ENCODE measurements at regions not wholly inside any gene's neighbourhood (a gene's known extent, or its start where the extent isn't known, plus 50 kb on each side); places are given as distances from the start of the nearest gene placed in this dataset.

DNA sequence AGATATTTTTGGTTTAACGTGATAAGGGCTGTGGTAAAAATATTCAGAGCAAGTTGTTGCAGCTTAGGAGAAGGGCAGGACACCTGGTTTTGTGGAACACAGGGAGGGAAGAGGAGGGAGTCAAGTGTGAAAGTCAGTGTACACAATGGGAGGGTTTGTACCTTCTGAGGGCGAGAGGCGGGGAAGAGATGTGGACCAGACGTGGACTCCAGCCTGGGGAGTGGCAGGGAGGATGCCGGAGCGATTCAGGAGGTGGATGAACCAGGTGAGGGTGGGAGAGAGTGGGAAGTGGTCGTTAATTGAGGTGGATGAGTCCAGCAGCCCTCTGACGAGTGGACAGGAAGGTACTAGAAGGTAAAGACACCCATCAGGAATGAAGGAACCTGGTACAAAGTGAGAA lies 52.2 kb upstream of the IRF2BP2 start (continued):
- TF ChIP-seq SRY (CRISPR knock-in tag; IDR thresholded peaks at IDR 0.05) (no peak), BORCS8-MEF2B (CRISPR knock-in tag; IDR thresholded peaks at IDR 0.05) (no peak), ZNF263 (CRISPR knock-in tag; IDR thresholded peaks at IDR 0.05) (peak; percentile 64; the same call in 1 of the 2 replicates), FOXA3 (CRISPR knock-in tag; IDR thresholded peaks at IDR 0.05) (peak; percentile 55), NR2F6 (IDR thresholded peaks at IDR 0.05) (no peak), NR2F6 (CRISPR knock-in tag; IDR thresholded peaks at IDR 0.05) (0 out of 2 replicates have a peak, but pooled peaks have one; percentile 39), TEAD3 (CRISPR knock-in tag; optimal IDR thresholded peaks at IDR 0.05; ENCODE audit: borderline replicate concordance) (peak; percentile 29), SOX6 (IDR thresholded peaks at IDR 0.05) (no peak), SOX6 (CRISPR knock-in tag; IDR thresholded peaks at IDR 0.05) (0 out of 2 replicates have a peak, but pooled peaks have one; percentile 28), ZBTB21 (CRISPR knock-in tag; IDR thresholded peaks at IDR 0.05) (no peak), TBX2 (CRISPR knock-in tag; IDR thresholded peaks at IDR 0.05; ENCODE audit: borderline replicate concordance) (peak; percentile 40; the same call in 1 of the 2 replicates), ZEB1 (IDR thresholded peaks at IDR 0.05; ENCODE audit: insufficient replicate concordance, low read depth) (peak; percentile 47), SP5 (CRISPR knock-in tag; IDR thresholded peaks at IDR 0.05; ENCODE audit: borderline replicate concordance, low read depth) (peak; percentile 93), BHLHE40 (IDR thresholded peaks at IDR 0.05; ENCODE audit: low read length) (no peak)
- TF ChIP-seq, protein P1, sequence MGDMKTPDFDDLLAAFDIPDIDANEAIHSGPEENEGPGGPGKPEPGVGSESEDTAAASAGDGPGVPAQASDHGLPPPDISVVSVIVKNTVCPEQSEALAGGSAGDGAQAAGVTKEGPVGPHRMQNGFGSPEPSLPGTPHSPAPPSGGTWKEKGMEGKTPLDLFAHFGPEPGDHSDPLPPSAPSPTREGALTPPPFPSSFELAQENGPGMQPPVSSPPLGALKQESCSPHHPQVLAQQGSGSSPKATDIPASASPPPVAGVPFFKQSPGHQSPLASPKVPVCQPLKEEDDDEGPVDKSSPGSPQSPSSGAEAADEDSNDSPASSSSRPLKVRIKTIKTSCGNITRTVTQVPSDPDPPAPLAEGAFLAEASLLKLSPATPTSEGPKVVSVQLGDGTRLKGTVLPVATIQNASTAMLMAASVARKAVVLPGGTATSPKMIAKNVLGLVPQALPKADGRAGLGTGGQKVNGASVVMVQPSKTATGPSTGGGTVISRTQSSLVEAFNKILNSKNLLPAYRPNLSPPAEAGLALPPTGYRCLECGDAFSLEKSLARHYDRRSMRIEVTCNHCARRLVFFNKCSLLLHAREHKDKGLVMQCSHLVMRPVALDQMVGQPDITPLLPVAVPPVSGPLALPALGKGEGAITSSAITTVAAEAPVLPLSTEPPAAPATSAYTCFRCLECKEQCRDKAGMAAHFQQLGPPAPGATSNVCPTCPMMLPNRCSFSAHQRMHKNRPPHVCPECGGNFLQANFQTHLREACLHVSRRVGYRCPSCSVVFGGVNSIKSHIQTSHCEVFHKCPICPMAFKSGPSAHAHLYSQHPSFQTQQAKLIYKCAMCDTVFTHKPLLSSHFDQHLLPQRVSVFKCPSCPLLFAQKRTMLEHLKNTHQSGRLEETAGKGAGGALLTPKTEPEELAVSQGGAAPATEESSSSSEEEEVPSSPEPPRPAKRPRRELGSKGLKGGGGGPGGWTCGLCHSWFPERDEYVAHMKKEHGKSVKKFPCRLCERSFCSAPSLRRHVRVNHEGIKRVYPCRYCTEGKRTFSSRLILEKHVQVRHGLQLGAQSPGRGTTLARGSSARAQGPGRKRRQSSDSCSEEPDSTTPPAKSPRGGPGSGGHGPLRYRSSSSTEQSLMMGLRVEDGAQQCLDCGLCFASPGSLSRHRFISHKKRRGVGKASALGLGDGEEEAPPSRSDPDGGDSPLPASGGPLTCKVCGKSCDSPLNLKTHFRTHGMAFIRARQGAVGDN (CRISPR knock-in tag; IDR thresholded peaks at IDR 0.05): peak; percentile 44; the same call in 1 of the 2 replicates
- TF ChIP-seq, protein P2, sequence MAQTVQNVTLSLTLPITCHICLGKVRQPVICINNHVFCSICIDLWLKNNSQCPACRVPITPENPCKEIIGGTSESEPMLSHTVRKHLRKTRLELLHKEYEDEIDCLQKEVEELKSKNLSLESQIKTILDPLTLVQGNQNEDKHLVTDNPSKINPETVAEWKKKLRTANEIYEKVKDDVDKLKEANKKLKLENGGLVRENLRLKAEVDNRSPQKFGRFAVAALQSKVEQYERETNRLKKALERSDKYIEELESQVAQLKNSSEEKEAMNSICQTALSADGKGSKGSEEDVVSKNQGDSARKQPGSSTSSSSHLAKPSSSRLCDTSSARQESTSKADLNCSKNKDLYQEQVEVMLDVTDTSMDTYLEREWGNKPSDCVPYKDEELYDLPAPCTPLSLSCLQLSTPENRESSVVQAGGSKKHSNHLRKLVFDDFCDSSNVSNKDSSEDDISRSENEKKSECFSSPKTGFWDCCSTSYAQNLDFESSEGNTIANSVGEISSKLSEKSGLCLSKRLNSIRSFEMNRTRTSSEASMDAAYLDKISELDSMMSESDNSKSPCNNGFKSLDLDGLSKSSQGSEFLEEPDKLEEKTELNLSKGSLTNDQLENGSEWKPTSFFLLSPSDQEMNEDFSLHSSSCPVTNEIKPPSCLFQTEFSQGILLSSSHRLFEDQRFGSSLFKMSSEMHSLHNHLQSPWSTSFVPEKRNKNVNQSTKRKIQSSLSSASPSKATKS (CRISPR knock-in tag; IDR thresholded peaks at IDR 0.05): no peak
- TF ChIP-seq, protein P3, sequence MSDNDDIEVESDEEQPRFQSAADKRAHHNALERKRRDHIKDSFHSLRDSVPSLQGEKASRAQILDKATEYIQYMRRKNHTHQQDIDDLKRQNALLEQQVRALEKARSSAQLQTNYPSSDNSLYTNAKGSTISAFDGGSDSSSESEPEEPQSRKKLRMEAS (IDR thresholded peaks at IDR 0.05): peak; percentile 35; the same call in 1 of the 2 replicates
